ENCODE measurements at regions not wholly inside any gene's neighbourhood (a gene's known extent, or its start where the extent isn't known, plus 50 kb on each side); places are given as distances from the start of the nearest gene placed in this dataset.

GRCh38 chr17:71917715-71918114 lies 203.1 kb upstream of the SOX9 start:
- TF ChIP-seq CTCF (IDR thresholded peaks at IDR 0.05; ENCODE audit: extremely low read depth in 1 of 2, insufficient read depth in 1 of 2, low read depth in 1 of 2, low read length in 2 of 2) (no peak), MAX (IDR thresholded peaks at IDR 0.05; ENCODE audit: insufficient read depth, insufficient read length) (no peak)

Measured in endothelial cell of umbilical vein (primary cell).